Skin of body (tissue), 1 donor: ENCODE measurements at regions not wholly inside any gene's neighbourhood (a gene's known extent, or its start where the extent isn't known, plus 50 kb on each side); places are given as distances from the start of the nearest gene placed in this dataset.
"Not testable (repeated sequence)": the region's sequence is repeated elsewhere in the genome, so short reads cannot be mapped to it uniquely, and the experiment has no call there.

Experiments used
- DNase-seq: peaks from one replicate; lab custom pipeline; 2025; lab: John Stamatoyannopoulos, UW

DNA sequence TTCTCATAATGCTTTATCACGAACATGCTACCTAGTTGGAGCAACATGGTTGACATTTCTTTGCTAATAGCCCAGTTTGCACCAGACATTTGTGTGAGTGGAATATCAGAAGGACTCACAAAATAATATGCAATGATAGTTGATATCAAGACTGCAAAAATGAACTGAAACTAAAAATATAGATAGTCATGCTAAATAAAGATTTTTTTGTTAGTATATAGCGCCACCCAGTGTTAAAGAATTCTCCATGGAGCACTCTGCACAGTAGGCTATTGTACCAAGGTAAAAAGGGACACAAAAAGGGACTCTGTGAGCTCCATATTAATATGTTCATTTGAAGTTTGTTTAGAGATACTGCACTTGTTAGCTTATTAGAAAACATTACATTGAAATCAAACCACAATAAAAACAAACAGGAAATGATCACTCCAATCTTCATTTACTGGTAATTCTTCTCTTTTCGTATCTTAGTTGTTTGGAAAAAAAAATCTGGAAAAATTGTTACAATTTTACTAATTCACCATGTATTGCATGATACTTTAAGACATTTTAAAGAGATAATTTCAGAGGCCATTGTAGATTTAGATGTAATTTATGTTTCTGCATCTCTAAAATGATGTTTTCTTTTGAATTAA lies 1509.6 kb downstream of the ADGRL3 start:
- DNase-seq: peak; percentile 29

DNA sequence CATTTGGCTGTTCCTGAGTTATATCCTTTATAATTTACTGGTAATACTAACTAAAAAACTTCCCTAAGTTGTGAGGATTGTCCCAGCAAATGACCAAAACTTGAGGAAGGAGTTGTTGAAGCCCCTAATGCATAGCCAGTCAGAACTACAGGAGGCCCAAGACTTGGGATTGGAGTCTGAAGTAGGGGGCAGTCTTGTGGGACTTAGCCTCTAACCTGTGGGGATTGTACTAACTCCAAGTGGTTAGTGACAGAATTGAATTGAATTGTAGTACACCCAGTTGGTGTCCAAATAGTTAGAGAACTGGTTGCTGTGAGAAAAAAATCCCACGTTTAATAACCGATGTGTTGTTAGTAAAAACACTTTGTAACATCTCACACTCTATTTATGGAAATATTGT lies 1506.3 kb downstream of the ADGRL3 start:
- DNase-seq: no peak

DNA sequence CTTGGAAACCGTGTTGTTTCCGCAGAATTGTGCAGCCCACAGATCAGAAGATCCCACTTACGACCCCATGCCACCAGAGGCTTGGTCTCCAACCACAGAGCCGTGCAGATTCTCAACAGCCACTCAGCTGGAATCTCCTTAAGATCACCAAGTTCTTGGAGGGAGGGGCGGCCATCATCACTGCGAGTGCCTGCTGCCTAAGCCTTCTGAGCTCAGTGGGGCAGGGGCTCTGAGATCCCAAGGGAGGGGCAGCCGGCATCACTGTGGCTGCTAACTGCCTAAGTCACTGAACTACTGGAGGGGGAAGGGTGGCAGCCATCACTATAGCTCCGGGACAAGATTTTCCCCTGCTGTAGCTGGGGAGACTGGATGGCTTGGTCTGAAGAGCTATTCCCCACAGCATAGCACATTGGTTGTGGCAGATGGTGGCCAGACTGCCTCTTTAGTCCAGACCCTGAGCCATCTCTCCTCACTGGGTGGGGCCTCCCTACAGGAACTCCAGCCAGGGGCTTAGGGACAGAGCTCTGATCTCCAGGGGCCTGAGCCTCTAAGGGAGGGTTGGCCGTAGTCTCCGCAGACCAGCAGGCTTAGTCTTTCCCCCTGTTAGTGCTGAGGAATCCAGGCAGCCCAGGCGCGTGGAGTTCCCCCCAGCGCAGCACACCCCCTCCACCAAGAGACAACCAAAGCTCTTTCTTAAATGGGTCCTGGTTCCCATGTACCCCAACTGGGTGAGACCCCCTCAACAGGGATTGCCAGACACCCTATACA lies 1483.9 kb downstream of the ADGRL3 start:
- DNase-seq: no peak

DNA sequence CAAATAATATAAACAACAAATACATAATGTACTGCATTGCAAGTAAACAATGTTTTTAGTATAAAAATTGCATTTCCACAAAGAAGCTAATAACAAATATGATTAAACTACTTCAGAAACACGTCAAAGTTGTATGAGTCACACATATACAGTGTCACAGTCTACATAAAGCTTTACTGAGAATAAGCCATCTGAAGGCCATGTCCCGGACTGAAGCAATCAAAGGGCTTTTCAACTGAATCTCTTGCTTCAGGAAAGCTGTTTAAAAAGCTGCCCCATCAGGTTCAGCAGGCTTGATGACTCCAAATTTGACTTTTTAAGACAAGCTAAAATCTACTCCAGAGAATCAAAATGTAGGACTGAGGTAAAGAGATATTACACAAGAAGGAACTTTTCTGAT lies 1476.8 kb downstream of the ADGRL3 start:
- no peak for DNase-seq

DNA sequence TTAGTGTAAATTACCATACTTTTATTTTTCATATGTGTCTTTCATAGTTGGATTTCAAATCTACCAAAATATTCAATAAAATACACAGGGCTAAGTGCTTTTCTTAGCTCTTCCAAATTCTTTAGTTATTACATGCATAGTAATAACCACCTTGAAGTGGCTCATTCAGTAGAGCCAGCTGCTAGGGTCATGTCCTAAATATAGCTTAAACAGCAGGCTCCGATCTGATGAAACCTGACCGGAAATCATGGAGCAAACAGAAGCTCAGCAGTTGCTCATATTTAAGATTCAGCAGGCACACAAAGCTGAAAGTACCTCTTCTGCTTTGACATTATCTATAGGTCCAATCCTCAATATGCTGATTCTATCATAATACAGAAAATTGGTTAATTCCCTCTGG lies 1470.4 kb downstream of the ADGRL3 start:
- no peak for DNase-seq

DNA sequence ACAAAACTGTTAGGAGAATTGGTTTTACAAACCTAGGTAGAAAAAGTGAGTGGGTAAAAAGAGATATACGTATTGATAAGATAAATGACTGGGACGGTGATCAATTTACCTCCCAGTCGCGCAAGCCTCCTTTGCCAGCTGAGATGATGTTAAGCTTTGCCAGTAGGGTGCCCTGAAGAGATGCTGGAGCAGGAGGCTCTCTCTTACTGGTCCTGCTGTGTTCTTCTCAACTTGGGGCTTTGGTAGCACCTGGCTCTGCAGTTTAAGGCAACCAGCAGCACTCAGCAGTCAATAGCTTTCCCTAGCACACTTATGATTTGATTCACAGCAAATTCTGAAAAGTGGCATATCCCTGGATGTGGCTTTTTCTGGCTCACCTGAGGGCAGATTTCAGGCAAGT lies 1461.7 kb downstream of the ADGRL3 start:
- no peak for DNase-seq

DNA sequence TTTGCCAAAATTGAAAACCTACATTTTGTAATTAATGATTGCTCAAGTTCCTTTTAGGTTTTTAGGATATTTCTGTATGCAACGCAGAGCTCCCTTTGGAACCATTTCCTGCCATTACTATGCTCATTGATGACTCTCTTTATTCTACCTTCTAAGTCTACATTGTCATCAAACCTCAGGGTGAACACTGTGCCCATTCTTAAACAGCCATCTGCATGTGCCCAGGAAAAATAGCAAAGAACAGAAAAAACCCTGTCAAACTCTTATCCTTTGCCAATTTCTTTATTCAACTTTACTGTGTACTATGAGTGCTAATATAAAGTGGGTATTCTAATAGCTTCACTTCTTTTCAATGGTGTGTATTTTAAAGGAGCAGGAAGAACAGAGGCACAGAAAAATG lies 1455.9 kb downstream of the ADGRL3 start:
- DNase-seq: no peak

DNA sequence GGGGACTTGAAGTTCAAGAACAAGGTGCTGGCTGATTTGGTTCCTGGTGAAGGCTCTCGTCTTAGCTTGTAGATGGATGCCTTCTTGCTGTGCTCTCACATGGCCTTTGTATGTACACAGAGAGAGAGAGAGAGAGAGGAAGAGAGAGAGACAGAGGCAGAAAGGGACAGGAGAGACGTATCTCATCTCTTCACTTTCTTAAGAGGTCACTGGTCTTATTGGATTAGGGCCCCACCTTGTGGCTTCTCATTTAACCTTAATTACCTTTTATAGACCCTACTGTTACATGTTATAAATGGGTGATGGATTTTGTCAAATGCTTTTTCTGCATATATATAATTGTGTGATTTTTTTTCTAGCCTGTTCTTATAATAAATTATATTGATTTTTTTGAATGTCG lies 1444.2 kb downstream of the ADGRL3 start:
- peak; percentile 3 for DNase-seq

DNA sequence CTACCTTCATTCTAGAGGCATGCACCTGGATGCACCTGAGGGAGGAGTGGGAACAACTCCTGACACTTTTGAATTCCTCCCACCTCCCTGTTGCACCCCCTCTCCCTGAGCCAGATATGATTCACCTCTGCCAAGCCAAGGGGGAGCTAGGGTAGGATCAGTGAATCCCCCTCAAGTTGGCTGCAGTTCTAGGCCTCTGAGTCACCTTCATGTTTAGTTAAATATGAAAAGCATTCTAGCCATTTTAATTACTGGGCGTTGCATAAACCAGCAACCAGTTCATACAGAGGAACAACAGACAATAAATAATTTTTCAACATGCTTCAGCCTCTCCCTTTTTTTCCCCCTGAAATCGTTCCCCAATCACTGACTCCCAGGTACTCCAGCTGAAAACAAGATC lies 1440.2 kb downstream of the ADGRL3 start:
- no peak for DNase-seq

DNA sequence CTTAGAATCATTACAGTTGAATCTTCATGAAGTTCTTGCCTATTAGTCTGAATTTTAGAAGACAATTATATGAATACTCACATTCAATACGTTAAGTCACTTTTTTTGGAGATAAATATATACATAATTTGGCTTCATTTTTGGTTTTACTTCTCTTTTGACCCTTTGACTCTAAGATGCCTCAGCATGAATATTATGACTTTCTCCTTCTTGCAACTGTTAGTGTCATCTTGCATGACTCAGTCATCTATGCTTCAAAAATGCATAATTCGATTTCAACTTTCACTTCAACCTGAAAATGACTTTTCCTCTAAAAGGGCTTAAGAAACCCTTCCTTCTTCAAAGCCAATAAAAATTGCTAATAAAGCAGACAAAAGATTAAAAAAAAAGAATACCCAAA lies 1427.5 kb downstream of the ADGRL3 start:
- no peak for DNase-seq

DNA sequence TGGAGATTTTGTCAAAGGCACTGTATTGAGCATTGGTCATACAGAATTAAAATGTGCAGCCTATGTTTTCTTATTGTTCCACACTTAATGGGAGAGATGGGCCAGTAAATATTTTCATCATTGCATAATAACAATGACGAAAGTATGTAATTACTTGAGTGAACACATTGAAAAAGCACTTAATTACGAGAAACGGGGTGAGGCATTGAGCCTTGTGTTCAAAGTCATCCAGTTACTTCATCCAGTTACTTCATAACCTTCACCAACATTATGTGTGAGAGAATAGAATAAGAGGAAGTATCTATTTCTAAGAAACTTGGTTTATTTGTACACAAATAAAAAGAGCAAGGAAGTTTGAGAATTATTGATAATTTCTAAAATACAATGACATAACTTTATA lies 1427.0 kb downstream of the ADGRL3 start:
- no peak for DNase-seq

DNA sequence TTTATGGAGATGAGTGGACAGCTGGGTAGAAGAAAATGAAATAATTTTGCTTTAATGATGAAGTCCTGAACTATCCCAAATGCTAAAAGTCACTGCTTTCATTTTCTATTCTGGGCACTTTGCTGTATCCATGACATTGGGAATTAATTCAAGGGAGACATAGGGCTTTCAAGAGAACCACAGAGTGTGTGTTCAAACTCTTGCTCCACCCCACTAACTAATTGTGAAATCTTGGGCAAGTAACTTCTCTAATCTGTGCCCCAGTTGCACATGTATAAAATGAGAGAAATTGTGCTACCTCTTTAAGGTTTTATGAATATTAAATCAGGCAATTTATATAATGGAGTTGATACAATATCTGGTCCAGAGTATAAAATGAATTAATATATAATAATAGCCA lies 1422.0 kb downstream of the ADGRL3 start:
- no peak for DNase-seq

DNA sequence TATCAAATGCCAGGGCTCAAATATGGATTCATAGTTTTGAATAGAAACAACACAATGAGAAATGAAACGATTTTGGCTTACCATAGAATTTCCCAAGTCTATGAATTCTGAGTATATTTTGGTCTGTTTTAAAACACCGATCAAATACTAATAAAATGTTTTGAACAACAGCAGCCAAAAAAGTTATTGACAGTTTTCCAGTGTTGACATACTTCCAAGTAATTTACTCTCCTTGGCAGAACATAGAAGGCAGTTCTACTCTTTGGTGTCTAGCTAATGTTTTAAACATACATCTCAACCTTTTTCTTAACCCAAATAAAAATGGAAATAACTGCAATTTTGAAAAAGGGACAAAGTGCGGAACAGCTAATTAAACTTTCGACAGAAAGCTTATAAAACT lies 1419.8 kb downstream of the ADGRL3 start:
- no peak for DNase-seq

DNA sequence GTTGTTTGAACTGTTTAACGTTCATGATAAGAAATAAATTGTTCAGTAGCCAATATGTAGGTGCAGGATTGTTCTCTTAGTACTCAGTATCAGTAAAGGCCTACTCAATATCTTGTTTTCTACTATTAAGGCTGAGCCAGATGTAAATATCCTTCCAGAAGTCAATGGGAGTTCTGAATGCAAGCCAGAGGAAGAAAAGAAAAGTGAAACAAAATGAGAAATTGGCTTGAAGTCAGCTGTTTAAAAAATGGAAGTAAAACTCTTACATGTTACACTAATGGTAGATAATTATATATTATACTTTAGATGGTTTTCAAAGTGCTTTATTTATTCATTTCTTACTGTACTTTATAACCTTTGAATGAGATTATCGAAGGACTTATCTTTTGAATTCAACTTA lies 1417.9 kb downstream of the ADGRL3 start:
- DNase-seq: no peak

DNA sequence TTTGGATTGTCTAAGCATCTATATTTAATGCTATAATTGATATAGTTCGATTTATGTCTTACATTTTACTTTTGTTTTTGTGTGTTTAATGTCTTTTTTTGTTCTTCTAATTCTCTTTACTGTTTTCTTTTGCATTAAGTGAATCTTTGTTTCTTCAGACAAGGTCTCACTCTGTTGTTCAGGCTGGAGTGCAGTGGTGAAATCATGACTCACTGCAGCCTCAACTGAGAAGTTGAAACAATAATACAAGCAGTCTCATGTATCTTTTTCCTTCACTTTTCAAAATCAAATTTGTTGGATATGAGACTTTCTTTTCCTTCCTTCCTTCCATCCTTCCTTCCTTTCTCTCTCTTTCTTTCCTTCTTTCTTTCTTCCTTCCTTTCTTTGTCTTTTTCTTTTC lies 1401.6 kb downstream of the ADGRL3 start:
- DNase-seq: no peak

DNA sequence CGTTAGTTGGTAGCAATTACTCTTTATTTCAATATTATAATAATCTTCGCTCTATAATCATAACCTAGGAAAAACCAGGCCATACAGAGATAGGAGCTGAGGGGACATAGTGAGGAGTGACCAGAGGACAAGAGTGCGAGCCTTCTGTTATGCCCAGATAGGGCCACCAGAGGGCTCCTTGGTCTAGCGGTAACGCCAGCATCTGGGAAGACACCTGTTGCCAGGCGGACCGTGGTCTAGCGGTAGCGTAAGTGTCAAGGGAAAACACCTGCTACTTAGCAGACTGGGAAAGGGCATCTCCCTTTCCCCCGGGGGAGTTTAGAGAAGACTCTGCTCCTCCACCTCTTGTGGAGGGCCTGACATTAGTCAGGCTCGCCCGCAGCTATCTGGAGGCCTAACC lies 1395.1 kb downstream of the ADGRL3 start:
- DNase-seq: not testable (repeated sequence)

DNA sequence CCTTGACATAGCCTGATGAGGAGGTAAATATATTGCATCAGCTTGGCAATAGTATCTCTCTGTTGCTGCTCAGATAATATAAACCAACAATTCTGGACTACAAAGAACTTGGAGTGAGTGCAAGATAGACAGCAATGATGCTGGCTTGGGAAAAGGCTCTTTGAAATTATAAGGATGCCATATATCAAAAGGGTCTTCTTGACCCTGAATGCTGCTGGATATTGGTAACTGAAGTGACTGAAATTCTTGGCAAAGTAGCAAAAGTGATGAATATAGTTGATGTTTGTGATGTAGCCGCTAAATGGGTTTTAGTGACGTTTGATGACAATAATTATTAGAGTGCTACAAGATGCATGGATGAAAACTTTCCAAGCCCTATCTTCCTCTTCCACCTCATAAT lies 1391.6 kb downstream of the ADGRL3 start:
- DNase-seq: no peak

DNA sequence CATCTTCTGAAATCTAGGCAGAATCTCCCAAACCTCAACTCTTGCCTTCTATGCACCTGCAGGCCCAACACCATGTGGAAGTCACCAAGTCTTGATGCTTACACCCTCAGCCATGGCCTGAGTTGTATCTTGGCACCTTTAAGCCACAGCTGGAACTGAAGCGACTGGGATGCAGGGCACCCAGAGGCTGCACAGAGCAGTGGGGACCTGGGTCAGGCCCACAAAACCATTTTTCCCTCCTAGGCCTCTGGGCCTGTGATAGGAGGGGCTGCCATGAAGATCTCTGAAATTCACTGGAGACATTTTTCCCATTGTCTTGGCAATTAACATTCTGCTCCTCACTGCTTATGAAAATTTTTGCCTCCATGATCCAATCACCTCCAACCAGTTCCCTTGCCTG lies 1388.5 kb downstream of the ADGRL3 start:
- no peak for DNase-seq

DNA sequence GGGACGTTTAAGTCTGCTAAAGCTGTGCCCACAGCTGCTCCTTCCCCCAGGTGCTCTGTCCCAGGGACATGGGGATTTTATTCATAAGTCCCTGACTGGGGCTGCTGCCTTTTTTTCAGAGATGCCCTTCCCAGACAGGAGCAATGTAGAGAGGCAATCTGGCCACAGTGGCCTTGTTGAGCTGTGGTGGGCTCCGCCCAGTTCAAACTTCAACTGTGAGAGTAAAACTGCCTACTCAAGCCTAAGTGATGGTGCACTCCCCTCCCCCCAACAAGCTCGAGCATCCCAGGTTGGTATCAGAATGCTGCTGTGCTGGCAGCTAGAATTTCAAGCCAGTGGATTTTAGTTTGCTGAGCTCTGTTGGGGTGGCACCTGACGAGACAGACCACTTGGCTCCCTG lies 1371.4 kb downstream of the ADGRL3 start:
- DNase-seq: no peak

DNA sequence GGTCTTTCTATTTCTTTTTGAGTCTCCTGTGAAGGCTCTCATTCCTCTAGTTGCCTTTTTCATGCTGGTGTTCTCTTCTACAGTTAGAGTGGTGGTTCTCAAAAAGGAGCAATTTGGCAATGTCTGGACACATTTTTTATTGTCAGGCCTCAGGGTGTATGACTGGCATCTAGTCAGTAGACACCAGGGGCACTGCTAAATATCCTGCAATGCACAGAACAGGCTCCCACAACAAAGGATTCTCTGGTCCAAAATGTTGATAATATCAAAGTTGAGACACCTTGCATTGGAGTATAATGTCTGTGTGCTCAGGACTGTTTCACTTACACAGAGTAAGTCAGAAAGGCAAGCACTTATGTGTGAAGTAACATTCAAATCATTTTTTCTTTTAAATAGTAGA lies 1360.7 kb downstream of the ADGRL3 start:
- no peak for DNase-seq

DNA sequence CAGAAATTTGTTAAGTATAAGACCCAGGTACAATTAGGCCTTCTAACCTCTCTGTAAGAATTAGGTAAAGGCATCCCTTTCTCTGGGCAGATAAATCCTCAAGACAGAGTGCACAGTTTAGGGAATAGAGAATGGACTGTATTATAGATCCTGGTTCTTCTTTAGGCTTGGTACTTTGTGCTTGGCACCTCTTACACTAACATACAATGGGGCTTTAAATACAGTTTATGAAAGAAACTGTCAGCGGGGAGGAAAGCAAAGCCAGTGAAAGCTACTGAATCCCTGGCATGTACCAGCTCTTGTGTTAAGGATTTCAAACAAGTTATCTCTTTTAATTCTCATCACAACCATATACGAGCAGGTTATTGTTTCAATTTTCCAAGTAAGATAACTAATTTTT lies 1350.0 kb downstream of the ADGRL3 start:
- DNase-seq: no peak

DNA sequence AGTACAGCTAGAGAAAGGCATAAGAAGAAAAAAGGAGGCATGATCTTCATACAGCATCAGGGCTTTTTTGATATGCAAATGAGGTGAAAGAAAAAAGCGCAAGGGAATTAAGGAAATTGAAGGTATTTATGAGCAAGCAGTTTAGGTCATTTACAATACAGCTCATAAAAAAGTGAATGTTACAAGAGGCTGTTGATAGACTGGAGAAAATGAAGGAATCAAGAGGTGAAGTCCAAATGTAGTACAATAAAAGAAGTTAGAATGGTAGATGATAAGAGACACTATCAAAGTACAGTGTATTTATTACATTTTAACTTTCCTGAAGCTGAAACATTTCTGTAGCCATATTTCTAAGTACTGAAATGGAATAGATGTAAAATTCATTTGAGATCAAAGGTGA lies 1349.5 kb downstream of the ADGRL3 start:
- DNase-seq: no peak

DNA sequence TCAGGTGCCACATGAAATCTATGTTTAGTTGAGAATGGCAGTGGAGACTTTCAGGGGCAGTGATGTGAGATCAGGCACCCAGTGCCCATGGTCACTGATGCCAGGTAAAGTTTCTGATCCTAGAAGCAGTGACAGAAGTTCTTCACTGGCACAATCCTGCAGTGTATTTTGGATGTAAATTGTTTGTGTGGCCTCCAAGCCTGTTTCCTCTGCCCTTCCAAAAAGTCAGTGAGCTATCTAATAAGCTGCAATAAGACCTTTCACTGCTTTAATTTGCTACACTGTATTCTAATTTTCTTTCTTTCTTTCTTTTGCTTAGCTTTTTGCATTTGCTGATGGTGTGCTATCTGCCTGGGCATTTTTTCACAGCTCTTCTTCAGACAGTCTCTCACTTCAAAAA lies 1348.6 kb downstream of the ADGRL3 start:
- DNase-seq: no peak
